HL-60 (cell line): ENCODE measurements at regions not wholly inside any gene's neighbourhood (a gene's known extent, or its start where the extent isn't known, plus 50 kb on each side); places are given as distances from the start of the nearest gene placed in this dataset.

Experiments used
- GABPA ChIP-seq: IDR thresholded peaks from 2 replicates; pipeline ENCODE4 v1.6.1; 2012; ENCODE audit warnings: low read depth
- POLR2AphosphoS5 ChIP-seq: IDR thresholded peaks from 2 replicates; pipeline ENCODE4 v1.6.1; 2012; ENCODE audit warnings: low read depth
- TF ChIP-seq, protein P1 (sequence below): IDR thresholded peaks from one replicate; pipeline ENCODE4 v1.5.1; 2011; ENCODE audit warnings: low read length, control low read depth, inconsistent platforms; ENCODE audit not compliant: insufficient read depth

DNA sequence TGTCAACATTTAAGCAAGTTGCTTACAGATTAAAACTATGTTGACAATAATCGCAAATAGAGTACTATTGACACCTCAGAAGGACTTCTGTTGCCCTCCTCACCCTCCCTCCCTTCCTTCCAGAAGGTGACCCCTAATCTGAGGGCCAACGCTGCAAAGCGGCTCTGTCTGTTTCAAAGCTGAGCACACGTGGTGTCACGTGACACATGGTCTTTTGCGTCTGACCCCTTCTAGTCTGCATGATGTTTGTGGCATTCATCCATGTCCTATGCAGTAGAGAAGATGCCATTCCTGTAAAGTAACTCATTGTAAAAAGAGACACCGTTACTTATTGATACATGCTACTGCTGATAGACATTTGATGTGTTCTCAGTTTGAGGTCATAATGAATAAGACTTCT lies 182.3 kb downstream of the THBS2 start:
- TF ChIP-seq, protein P1, sequence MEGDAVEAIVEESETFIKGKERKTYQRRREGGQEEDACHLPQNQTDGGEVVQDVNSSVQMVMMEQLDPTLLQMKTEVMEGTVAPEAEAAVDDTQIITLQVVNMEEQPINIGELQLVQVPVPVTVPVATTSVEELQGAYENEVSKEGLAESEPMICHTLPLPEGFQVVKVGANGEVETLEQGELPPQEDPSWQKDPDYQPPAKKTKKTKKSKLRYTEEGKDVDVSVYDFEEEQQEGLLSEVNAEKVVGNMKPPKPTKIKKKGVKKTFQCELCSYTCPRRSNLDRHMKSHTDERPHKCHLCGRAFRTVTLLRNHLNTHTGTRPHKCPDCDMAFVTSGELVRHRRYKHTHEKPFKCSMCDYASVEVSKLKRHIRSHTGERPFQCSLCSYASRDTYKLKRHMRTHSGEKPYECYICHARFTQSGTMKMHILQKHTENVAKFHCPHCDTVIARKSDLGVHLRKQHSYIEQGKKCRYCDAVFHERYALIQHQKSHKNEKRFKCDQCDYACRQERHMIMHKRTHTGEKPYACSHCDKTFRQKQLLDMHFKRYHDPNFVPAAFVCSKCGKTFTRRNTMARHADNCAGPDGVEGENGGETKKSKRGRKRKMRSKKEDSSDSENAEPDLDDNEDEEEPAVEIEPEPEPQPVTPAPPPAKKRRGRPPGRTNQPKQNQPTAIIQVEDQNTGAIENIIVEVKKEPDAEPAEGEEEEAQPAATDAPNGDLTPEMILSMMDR: no peak
- TF ChIP-seq GABPA (no peak), POLR2AphosphoS5 (no peak)
